NCI-H128 (cell line): ENCODE measurements at regions not wholly inside any gene's neighbourhood (a gene's known extent, or its start where the extent isn't known, plus 50 kb on each side); places are given as distances from the start of the nearest gene placed in this dataset.
"Not testable (repeated sequence)": the region's sequence is repeated elsewhere in the genome, so short reads cannot be mapped to it uniquely, and the experiment has no call there.

Source experiments
- DNase-seq: peaks from one replicate; lab custom pipeline; 2025; ENCODE audit not compliant: unreplicated experiment; lab: John Stamatoyannopoulos, UW

DNA sequence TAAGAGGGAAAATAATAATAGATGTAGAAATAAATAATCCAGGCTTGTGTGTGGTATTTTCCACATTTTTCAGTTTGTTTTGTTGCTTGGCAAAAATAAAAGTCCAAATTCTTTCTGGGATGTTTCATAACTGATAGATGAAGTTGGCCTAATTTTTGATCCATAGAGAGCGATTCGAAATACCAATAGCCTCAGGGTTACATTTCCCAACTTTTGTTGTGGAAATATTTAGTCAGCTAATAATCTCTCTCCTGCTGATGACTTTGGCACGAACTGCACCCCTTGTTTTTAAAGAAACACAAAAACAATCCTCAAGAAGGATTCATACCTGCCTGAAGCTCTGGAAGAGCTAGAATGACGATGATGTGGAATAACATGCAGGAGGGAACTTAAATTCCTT, 483.2 kb downstream of the ADRA2A start:
- DNase-seq = no peak

DNA sequence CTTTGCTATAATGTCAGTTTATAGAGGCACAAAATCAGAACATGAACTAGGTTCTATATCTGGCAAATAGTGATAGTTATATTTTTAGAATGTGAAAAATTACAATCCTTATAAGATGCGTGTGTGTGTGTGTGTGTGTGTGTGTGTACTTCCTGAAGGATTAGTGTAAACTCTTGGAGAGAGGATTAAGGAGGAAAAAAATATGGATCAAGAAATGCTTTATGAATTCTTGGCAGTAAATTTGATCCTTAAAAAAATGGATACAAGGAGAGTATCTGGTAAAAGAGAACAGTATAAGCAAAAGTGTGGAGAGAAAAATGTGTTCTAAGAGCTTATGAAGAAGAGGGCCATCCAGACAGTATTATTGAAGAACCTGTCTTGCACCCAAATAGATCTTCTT, 484.3 kb downstream of the ADRA2A start:
- no peak for DNase-seq

DNA sequence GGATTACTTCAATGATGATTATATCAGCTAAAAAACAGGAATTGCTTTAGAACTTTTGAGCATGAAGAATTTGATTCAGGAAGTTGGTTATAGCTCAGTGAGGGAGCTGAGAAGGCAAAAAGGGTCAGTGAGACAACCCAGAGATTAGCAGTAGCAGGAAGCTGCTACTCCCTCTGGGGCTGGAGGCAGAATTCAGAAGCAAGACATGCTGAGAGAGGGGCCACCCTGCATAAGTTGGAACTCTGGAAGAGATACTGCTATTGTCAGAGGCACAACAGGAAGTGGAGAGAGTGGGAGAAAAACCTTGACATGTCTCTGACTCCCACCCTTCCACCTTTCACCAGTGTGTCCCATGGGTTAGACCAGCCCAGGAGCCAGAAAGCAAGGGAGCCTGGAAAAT, 488.7 kb downstream of the ADRA2A start:
- no peak for DNase-seq

DNA sequence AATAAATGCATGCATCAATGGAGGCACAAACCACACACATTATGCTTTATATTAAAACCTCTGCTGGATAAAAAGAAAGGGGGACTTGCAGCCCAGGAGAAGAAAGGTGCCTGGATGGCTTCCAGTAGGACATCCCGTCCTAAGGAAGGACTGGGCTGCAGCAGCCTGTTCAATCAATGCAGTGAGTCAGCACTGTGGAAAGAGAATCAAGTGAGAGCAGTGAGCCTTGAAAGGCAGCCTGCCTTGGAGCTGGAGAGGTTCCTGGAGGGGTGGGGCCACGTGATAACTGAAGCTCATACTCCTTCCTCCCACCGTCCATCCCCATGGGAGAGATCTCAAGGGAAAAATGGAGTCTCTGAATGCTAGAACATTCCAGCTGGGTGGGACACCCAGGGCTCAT, 501.2 kb downstream of the ADRA2A start:
- no peak for DNase-seq

DNA sequence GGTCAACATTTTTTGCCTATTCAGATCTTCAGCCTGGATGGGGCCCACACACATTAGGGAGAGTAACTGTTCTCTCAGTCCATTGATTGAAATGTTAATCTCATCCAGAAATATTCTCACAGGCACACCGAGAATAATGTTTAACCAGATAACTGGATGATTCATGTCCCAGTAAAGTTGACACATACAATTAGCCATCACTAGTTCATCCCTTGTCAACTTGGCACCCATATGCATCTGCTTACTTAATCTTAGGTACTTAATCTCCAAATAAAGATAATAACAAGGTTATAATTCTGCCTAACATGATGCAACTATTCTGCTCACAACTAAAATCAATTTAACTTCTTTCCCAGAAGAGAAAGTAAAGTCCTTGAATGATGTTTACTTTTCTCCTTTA, 502.6 kb downstream of the ADRA2A start:
- no peak for DNase-seq

DNA sequence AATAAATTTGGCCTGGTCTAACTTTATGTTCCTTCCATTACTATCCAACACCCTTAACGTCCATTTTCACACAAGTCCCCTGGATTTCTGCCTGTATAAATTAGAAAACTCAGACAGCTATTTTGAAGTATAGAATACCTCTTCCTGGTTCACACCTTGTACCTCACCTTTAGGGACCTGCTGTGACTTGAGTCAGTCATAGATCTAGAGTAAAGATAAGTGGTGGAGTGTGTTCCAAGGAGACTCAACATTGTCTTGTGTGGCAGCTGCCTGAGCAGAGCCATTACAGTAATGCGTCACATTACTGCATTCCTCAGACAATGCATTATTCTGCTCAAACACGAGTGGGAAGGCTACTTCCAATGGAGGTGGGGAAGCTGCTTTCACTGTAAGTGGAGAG, 513.9 kb downstream of the ADRA2A start:
- DNase-seq = no peak

DNA sequence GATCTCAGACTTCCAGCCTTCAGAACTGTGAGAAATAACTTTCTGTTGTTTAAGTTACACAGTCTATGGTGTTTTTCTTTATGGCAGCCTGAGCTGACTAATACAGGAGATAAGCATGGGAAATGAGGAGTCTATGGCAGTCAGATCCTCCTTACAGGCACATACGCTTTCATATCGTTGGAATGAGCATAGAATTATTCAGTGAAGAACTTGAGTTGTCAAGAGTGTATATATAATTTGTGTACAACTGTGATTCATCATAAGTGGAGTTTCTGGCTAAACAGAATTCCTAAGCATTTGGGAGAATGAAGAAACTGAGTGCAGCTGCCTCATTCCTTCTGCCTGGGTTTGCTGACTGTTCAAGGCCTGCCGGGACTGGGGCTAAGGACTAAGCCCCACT, 516.7 kb downstream of the ADRA2A start:
- DNase-seq = no peak

DNA sequence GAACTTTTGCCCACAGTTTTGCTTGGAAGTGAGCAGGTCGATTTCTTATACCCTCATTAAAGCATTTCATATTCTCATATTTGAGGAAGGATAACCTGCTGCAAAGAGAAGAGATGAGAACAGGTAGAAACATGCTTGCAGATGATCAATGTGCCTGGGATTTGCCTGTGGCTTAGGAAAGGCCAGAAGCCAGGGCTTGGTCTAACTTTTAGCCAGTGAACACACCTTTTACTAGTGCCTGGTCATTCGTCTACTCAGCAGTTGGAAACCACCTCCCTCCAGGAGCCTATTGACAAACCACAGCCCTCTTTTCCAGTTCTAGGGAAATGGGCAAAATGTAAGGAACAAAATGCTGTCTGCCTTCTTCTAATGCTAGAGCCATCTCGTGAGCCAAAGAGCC, 518.3 kb downstream of the ADRA2A start:
- DNase-seq = no peak

DNA sequence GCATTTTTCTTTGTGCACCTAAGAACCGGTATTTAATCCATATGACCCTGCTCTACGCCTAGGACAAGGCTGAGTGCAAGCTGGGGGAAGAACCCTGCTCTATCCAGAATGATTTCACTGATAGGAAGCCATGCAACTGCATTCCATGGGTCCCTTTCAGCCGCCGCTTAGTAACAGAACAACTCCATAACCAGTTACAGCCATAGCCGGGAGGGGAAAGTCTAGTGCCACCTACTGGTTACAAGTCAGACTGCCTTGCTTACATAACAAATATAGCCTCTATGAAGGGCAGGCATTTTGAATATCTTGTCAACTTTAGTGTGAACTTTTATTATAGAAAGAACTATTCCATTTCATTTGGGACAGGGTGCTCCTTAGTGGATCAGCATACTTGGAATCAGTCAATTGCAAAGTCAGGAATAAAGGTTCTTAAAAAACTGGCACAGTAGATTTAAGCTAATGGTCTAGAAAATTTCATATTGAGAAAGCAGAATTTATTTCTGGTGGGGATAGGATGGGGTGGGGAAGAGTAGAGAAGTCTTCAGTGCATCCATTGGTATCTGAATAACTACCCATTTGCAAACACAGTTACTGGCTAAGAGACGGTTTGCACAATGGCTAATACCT, 521.7 kb downstream of the ADRA2A start:
- DNase-seq = no peak

DNA sequence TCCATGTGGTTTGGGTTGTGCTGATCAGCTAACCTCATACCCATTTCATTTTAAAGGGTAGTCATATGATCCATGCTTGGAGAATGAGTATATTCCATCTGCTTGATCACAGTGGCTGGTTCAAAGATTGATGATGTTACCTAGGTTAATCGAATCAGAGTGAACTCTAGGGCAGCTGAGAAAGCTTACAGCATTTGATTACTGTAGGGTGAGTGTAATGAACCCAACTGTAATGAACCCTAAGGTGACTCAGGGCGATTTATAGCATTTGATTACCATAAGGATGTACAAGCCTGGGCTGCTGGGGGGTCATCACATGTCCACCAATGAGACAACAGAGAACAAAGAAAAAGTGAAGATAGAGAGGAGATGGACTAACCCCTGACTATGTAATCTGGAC, 523.1 kb downstream of the ADRA2A start:
- DNase-seq = no peak

DNA sequence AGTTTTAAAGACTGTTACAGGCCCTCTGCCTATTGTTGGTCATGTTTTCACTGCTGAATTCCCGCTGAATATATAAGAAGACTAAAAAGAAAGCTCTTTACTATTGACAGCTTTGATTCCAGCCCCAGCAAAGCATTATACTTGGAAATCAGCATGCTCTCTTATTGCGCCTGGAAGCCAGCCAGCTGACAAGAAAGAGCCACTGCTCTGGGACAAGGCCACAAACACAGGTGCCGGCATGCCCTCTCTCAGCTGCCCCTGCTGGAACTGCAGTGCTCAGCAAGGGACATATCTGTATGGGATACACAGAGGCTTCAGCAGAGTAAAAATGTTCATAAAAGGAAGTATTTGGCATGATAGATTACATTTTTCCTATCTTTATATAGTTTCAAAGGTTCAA, 523.9 kb downstream of the ADRA2A start:
- DNase-seq = no peak

DNA sequence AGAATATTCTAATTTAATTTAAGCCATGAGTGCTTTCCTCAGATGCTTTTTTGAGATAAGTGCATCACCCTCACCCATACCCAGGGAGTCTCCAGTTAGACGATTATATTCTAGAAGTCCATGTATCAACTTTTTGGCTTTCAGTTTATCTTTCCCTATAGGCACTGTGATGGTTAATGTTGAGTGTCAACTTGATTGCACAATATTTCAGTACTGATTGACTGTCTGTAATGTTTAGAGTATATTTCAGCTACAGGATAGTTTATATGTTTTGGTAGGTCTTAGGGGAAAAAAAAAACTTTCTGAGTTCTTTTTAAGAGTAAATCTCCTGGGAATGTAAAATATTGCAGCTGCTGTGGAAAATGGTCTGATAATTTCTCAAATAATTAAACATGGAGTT, 535.4 kb downstream of the ADRA2A start:
- no peak for DNase-seq

DNA sequence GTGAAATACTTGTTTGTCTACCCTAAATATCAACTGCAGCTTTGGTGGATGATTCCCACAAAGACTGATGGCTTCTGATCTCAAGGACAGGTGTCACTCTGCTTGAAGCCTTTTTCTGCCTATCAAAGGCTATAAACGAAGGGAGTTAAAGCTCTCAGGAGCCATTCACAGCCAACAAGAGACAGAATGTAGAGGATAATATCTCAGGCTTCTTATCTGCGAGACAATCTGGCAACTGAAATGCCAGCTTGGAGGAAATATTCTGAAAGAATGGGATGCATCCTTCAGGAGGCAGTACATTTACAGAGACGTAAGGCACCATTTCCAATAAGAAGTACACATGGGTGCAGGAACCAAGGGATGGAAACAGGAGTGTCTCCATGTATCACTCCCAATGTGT, 549.4 kb downstream of the GPAM start:
- DNase-seq = no peak

DNA sequence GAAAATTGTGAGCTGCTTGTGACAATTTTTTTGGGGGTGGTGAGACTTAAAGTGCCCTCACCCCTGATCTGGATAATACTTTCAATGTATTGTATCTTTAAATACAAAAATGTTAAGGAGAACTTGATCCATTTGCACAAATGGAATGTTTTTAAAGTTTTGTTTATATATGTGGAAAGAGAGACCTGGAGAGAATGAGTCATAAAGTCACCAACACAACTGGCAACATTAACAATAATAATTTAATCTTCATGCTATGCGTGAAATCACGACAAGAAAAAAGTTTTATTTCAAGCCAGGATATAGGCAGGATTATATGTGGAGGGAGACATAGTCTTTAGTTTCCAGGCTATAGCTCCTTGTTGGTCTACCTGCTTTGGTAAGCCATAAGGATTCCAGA, 537.5 kb downstream of the GPAM start:
- DNase-seq = no peak

DNA sequence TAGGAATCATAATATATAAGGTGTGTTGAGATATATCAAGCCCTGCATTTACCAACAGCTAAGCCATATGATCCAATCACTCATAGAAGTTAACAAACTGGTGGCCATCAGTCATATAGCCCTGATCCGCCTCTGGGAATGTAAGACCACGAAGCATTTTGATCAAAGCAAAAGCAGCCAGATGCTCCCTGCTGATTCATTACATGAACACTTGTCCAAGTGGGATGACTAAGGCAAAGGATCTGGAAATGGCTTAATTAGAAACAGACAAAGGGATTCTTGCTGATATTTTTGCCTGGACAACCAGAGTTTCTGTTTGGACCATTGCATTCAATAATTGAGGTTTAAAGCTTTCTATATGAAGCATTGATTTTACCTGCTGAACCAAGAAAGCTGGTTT, 535.5 kb downstream of the GPAM start:
- DNase-seq = no peak

DNA sequence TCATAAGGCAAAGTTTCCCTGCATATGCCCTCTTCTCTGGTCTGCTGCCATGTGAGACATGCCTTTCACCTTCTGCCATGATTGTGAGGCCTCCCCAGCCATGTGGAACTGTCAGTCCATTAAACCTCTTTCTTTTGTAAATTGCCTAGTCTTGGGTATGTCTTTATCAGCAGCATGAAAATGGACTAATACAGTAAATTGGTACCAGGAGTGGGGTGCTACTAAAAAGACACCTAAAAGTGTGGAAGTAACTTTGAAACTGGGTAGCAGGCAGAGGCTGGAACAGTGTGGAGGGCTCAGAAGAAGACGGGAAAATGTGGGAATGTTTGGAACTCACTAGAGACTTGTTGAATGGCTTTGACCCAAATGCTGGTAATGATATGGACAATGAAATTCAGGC, 534.5 kb downstream of the GPAM start:
- DNase-seq = not testable (repeated sequence)

DNA sequence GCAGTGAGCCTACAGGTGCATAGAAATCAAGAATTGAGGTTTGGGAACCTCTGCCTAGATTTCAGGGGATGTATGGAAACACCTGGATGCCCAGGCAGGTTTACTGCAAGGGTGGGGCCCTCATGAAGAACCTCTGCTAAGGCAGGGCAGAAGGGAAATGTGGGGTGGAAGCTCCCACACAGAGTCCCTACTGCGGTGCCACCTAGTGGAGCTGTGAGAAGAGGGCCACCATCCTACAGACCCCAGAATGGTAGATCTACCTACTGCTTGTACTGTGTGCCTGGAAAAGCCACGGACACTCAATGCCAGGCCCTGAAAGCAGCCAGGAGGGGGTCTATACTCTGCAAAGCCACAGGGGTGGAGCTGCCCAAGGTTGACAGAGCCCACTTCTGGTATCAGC, 533.5 kb downstream of the GPAM start:
- no peak for DNase-seq

DNA sequence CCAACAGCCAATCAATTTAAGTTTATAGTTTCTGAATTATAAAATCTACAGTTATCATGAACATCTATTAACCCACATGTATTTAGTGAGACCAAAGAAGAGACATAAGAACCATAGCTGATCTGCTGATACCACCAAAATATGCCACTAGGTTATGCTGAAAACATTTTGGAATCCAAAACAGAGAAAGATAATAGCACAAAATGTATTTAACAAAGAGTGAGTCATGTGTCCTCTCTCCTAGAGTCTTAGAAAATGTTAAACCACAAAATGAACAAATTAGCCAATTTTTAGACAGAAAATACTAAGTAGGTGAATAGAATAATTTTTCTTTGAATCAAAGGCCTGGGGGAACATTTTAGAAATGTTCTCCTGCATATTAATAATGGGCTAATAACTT, 527.5 kb downstream of the GPAM start:
- no peak for DNase-seq

DNA sequence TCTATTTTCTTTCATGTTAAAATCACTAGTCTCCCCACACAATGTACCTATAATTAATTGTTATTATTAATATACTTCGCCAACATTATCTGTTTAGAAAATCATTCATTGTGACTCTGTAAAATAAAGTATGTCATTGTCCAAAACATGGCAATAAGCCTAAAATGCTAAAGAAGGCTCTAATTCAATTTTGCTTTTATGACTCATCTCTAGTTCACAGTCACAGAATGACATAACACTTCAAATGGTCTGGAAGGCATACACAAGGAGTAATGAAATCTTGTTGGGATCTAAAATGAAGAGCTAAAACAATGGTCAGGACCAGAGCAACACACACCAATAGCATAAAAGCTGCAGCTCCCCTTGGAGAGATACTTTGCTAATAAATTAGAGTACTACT, 505.8 kb downstream of the GPAM start:
- no peak for DNase-seq

DNA sequence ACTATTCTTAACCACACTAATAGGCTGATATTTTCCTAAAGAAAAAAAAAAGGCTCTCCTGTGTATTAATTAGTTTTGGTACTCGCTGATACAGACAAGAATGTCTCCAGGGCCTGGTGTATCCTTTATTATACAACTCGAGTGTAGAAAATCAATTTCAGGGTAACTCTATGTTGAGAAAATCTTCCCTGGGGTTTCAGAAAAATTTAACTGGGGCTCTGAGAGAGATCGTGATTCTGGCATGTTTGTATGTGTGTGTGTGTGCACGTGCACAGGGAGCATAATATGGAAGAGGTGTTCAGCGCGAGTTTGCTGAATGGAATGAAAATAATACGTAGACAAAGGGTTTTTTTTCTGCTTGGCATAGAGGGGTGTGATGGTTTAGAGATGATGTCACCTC, 496.8 kb downstream of the GPAM start:
- DNase-seq = no peak

DNA sequence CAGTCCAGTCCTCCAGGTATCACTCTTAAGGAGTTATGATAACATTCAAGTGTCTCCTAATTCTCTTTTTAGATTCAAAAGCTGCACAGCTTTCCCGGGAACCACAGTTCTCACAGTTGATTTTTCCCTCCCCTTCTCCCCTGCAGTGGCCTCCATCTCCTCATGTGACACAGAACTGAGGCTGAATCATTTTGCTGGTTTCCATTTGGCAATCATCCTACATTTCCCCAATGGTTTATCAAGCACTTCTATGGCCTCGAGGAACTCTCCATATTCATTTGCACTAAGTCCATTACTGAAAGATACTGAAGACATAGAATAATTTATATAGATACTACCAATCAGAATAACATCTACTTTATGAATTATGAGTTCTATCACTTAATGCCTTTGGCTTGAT, 484.9 kb downstream of the GPAM start:
- DNase-seq = no peak

DNA sequence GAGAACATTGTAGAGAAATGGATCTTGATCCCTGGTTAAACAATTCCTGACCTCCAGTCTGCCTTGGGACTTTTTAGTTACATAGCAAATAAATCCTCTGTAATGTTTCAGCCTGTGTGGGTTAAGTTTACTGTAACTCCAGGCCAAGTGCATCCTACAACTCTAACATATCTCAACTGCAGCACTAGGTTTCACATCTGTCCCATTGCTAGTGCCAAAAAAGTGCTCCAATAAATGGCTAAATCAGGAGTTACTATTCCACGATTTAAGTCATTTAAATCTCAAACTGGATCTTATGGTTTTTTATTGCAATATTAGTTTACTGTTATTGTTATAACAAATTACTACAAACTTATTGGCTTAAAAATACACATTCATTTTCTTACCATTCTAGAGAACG, 479.6 kb downstream of the GPAM start:
- no peak for DNase-seq

DNA sequence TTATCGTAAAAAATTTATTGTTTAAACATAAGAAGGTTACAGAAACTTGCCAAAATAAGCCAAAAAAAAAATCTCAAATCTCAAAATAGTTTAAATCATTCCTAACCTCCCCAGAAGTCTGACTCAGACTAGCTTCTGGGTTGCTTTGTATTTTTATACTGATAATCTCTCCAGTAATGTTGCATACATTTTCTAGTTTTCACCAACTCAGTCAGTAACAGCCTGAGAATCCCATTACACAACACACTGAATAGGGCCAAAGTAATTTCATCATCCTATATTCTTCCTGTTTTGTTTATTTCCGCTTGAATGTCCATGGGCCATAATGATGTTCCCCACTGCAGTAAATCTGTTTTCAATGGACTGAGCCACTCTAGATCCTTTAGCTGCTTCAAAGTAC, 478.5 kb downstream of the GPAM start:
- no peak for DNase-seq

DNA sequence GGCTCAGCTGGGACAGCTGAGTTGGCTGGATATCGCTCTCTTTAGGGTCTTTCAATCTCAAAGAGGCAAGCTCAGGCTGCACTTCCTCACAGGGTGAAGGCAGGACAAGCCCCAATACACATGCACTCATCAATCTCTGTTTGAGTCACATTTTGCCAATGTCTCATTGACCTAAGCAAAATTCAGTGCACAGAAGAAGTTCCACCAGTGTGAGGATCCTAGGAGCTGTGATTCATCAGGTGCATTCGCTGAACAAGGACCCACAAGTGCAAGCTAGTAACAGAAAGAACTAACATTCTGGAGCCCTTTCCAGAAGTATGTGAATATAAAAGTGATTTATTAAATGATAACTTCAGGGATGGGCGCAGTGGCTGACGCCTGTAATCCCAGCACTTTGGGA, 477.2 kb downstream of the GPAM start:
- DNase-seq = no peak
